ENCODE measurements at regions not wholly inside any gene's neighbourhood (a gene's known extent, or its start where the extent isn't known, plus 50 kb on each side); places are given as distances from the start of the nearest gene placed in this dataset.

DNA sequence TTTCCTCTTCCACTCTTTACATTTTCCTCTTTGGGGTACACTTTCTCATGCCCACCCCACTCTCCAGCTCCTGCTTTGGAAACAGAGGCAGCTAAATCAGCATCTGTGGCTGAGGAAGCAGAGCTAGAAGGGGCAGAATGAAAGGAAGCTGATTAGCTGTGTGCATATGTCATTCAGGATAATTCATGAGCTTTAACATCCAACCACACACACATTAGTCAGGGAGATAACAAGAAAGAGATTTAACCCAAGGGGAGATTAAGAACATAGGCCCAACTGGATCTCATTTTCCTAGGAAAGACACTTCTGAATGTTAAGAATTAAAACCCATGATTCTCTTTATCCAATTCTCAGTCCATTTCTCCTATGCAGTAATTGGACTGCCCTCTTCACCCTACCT is 405.5 kb downstream of the TBC1D4 start:
- ChIA-PET CTCF (no interaction called here), POLR2A (no interaction called here)
- H3K27me3 Mint-ChIP-seq: peaks cover 16% of the 10 kb centered on the region
- ATAC-seq (ENCODE audit: poor library complexity) (no peak), DNase-seq (no peak)
- H3K27ac Mint-ChIP-seq: no peak overlapping the region
- no peaks in the 10 kb centered on the region for H3K27me3 ChIP-seq (ENCODE audit: control insufficient read depth in 1 of 2, insufficient read depth in 2 of 2, low read length in 2 of 2)
- no peaks in the 10 kb centered on the region for H3K36me3 Mint-ChIP-seq (ENCODE audit: low read depth)
- TF ChIP-seq CTCF (IDR thresholded peaks at IDR 0.05): no peak
- no peak overlapping the region for H3K27ac ChIP-seq (ENCODE audit: low read depth in 1 of 2, low read length in 2 of 2)
- intact Hi-C loops (cut with DNase I, micrococcal nuclease): no loop called here
- H3K4me1 ChIP-seq (ENCODE audit: insufficient read depth, low read length): no peaks in the 10 kb centered on the region
- H3K4me3 ChIP-seq (ENCODE audit: low read length): no peak overlapping the region
- no peaks in the 10 kb centered on the region for H3K4me1 Mint-ChIP-seq (ENCODE audit: low read depth)
- H3K9me3 Mint-ChIP-seq: no peaks in the 10 kb centered on the region
- H3K9me3 ChIP-seq (ENCODE audit: control insufficient read depth in 1 of 2, insufficient read depth in 1 of 2, low read length in 2 of 2): no peaks in the 10 kb centered on the region
- no peaks in the 10 kb centered on the region for H3K36me3 ChIP-seq (ENCODE audit: insufficient read depth, low read length)
- H3K4me3 Mint-ChIP-seq: no peak overlapping the region

- Mint-ChIP-seq H3K27me3 (peaks cover 17% of the 10 kb centered on the region), H3K27ac (no peak overlapping the region), H3K4me1 (ENCODE audit: low read depth) (no peaks in the 10 kb centered on the region), H3K36me3 (ENCODE audit: low read depth) (no peaks in the 10 kb centered on the region), H3K4me3 (no peak overlapping the region), H3K9me3 (no peaks in the 10 kb centered on the region)
- no peaks in the 10 kb centered on the region for H3K36me3 ChIP-seq (ENCODE audit: insufficient read depth, low read length)
- ATAC-seq (ENCODE audit: poor library complexity) (no peak), DNase-seq (no peak)
- CTCF ChIA-PET: no interaction called here
- no peak overlapping the region for H3K4me3 ChIP-seq (ENCODE audit: low read length)
- intact Hi-C loops (cut with DNase I, micrococcal nuclease): no loop called here
- H3K27ac ChIP-seq (ENCODE audit: low read depth in 1 of 2, low read length in 2 of 2): no peak overlapping the region
- H3K9me3 ChIP-seq (ENCODE audit: control insufficient read depth in 1 of 2, insufficient read depth in 1 of 2, low read length in 2 of 2): no peaks in the 10 kb centered on the region
- no peaks in the 10 kb centered on the region for H3K4me1 ChIP-seq (ENCODE audit: insufficient read depth, low read length)
- no peaks in the 10 kb centered on the region for H3K27me3 ChIP-seq (ENCODE audit: control insufficient read depth in 1 of 2, insufficient read depth in 2 of 2, low read length in 2 of 2)
- TF ChIP-seq CTCF (IDR thresholded peaks at IDR 0.05): no peak
- POLR2A ChIA-PET: no interaction called here
These were observed 408.2 kb downstream of the TBC1D4 start for GRCh38 chr13:75073786-75074185.

- H3K27ac Mint-ChIP-seq: no peak overlapping the region
- H3K36me3 Mint-ChIP-seq (ENCODE audit: low read depth): no peaks in the 10 kb centered on the region
- DNase-seq (no peak), ATAC-seq (ENCODE audit: poor library complexity) (no peak)
- peaks cover 10% of the 10 kb centered on the region for H3K27me3 Mint-ChIP-seq
- H3K36me3 ChIP-seq (ENCODE audit: insufficient read depth, low read length): no peaks in the 10 kb centered on the region
- H3K4me3 Mint-ChIP-seq: no peak overlapping the region
- H3K9me3 Mint-ChIP-seq: no peaks in the 10 kb centered on the region
- no peak overlapping the region for H3K27ac ChIP-seq (ENCODE audit: low read depth in 1 of 2, low read length in 2 of 2)
- no peak for TF ChIP-seq CTCF (IDR thresholded peaks at IDR 0.05)
- H3K9me3 ChIP-seq (ENCODE audit: control insufficient read depth in 1 of 2, insufficient read depth in 1 of 2, low read length in 2 of 2): no peaks in the 10 kb centered on the region
- H3K4me1 ChIP-seq (ENCODE audit: insufficient read depth, low read length): no peaks in the 10 kb centered on the region
- H3K4me1 Mint-ChIP-seq (ENCODE audit: low read depth): no peaks in the 10 kb centered on the region
- ChIA-PET POLR2A (no interaction called here), CTCF (no interaction called here)
- H3K4me3 ChIP-seq (ENCODE audit: low read length): no peak overlapping the region
- no peaks in the 10 kb centered on the region for H3K27me3 ChIP-seq (ENCODE audit: control insufficient read depth in 1 of 2, insufficient read depth in 2 of 2, low read length in 2 of 2)
- intact Hi-C loops (cut with DNase I, micrococcal nuclease): no loop called here
These were observed 409.1 kb downstream of the TBC1D4 start for GRCh38 chr13:75072891-75073290.
